ENCODE measurements at regions not wholly inside any gene's neighbourhood (a gene's known extent, or its start where the extent isn't known, plus 50 kb on each side); places are given as distances from the start of the nearest gene placed in this dataset.
"Not testable (repeated sequence)": the region's sequence is repeated elsewhere in the genome, so short reads cannot be mapped to it uniquely, and the experiment has no call there.

- peak; percentile 35 for ATAC-seq
- no peak for DNase-seq
- intact Hi-C loops (cut with micrococcal nuclease) = no loop called here
Measured at GRCh38 chr1:55816456-55817426, 601.6 kb upstream of the USP24 start.

DNA sequence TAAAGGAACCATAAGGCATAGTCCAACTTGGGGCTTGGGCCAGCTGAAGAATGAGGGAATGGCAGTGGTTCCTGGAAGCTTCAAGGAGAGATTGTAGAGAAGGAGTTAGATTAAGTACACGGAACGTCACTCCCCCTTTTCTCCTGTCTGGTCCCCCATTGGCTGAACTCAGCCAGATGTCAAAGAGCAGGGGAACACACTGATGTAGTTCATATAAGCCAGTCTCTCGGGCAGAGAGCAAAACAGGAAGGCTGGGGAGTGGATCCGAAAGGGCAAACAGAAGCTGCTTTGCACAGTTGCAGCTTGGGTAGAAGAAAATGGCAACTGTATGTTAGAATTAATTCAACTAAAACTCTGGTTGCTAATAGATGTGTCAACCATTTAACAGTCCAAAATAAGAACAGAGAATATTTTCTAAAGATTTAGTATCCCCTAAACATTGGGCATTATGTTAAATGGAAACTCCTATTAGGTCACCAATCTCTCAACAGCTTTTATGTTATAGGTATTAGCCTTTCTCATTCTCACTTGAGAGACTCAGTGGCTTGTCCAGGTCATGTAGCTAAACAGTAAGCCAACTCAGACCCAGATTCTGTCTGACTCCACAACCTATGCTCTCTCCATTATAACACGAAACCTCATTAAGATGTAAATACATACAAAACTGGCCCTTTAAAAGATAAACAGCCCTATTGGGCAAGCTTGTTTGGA lies 600.7 kb upstream of the USP24 start:
- ATAC-seq = no peak
- intact Hi-C loops (cut with micrococcal nuclease) = no loop called here
- DNase-seq = no peak

GRCh38 chr1:55814967-55815366 lies 599.8 kb upstream of the USP24 start:
- no peak for DNase-seq
- no peak for ATAC-seq
- intact Hi-C loops (cut with micrococcal nuclease) = no loop called here

- ATAC-seq = peak; percentile 85
- DNase-seq = peak; percentile 65
Measured at GRCh38 chr1:55813618-55814017, 598.5 kb upstream of the USP24 start.

DNA sequence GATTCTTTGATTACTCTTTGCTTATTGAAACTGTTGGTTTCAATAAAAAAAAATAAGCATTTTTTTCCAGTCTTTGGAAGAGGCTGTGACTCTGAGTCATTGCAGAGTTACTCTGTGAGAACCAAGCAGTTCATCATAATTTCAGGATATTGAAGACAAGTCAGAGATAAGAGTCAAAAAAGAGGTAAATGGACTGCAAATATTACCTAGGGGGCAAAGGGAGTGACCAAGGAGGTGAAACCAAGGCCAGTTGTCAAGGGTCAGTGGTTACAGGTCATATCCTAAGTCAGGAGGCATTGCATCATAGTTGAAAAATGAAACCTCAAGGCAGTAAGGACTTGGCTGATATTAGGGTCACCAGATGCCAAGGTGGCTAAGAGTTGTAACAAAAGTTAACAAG lies 597.1 kb upstream of the USP24 start:
- ATAC-seq = peak; percentile 69
- intact Hi-C loops (cut with micrococcal nuclease) = no loop called here
- DNase-seq = no peak

More at GRCh38 chr1:55813618-55814017, 598.5 kb upstream of the USP24 start:
- intact Hi-C loops (cut with micrococcal nuclease) = no loop called here

DNA sequence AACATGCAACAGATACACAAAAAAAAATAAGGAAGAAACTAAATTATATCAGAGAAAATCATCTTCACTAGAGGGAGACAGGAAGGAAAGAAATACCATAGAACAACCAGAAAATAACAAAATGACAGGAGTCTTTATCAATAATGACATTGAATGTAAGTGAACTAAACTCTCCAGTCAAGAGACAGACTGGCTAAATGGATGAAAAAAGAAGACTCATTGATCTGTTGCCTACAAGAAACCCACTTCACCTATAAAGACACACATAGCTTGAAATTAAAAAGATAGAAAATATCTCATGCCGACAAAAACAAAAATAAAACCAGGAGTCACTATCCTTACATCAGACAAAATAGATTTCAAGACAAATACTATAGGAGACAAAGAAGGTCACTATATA lies 593.1 kb upstream of the USP24 start:
- no peak for ATAC-seq
- intact Hi-C loops (cut with micrococcal nuclease) = no loop called here
- DNase-seq = no peak

- no peak for ATAC-seq
- intact Hi-C loops (cut with micrococcal nuclease) = no loop called here
- no peak for DNase-seq
Measured at GRCh38 chr1:55803429-55803828, 588.3 kb upstream of the USP24 start.

DNA sequence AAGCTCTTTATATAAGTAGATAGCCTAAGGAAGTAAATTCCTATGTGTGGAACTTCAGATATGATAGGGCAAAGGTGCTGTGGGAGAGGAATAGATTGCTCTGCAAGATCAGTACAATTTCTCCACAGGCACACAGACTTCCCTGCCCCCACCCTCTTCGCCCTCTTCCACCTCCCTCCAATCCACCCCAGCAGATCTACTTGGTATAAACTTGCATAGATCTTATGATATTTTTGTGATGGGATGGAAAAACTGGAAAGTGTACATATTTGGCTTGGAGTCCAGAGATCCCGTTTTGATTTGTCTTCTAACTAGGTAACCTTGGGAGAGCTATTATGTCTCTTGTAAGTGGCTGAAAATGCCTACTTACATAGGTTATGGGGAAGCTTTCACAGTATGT lies 586.3 kb upstream of the USP24 start:
- intact Hi-C loops (cut with micrococcal nuclease) = no loop called here
- DNase-seq (no peak), ATAC-seq (no peak)

GRCh38 chr1:55800503-55800902 lies 585.3 kb upstream of the USP24 start:
- ATAC-seq (no peak), DNase-seq (no peak)
- intact Hi-C loops (cut with micrococcal nuclease) = no loop called here

- ATAC-seq (no peak), DNase-seq (no peak)
- intact Hi-C loops (cut with micrococcal nuclease) = no loop called here
Measured at GRCh38 chr1:55793856-55794255, 578.7 kb upstream of the USP24 start.

- ATAC-seq (no peak), DNase-seq (no peak)
- intact Hi-C loops (cut with micrococcal nuclease) = no loop called here
Measured at GRCh38 chr1:55792870-55793269, 577.7 kb upstream of the USP24 start.

- DNase-seq (no peak), ATAC-seq (no peak)
- intact Hi-C loops (cut with micrococcal nuclease) = no loop called here
Measured at GRCh38 chr1:55789466-55789865, 574.3 kb upstream of the USP24 start.

DNA sequence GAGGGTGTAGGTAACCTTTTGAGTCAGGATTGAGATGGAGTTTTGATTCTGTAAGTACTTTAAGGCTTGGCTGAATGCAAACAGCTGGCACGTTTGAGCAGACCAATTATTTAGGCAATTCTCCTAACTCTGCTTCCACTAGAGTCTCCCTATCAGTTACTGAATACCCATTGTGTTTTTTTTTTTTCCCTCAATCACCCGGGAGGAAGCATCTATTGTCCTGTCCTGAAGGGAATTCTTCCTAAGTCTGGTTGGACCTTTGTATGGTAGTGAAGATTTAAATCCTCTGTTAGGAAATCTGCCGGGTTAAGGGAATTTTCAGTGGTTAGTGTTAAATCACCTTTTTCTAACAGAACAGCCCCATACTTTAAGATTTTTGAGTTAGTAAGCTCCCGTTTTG lies 571.2 kb upstream of the USP24 start:
- no peak for ATAC-seq
- DNase-seq = no peak
- intact Hi-C loops (cut with micrococcal nuclease) = no loop called here

DNA sequence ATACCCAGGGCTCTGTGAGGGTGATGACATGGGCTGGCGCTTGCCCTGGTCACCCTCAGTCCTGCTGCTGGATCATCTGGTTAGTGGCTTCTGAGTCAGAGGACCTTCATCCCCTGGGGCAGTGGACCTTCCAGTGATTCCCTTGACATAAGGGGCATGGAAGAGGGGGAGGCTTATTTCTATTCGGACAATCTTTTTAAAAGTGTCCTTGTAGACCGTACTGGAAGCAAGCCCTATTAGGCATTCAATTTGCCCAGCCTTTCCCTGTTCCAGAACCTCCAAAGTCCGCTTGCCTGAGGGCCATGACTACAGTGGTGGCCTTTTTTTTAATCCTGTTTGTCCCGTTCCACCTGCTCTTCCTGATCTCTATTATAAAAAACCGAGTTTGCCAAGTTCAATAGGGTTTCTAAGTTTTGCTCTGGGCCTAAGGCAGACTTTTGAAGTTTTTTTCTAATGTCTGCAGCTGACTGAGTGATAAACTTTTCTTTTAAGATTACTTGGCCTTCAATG lies 569.8 kb upstream of the USP24 start:
- DNase-seq; ATAC-seq; intact Hi-C loops (cut with micrococcal nuclease): not testable (repeated sequence)

GRCh38 chr1:55781944-55782482 lies 566.8 kb upstream of the USP24 start:
- ATAC-seq = peak; percentile 87
- intact Hi-C loops (cut with micrococcal nuclease) = no loop called here
- peak; percentile 28 for DNase-seq

- ATAC-seq = no peak
- no peak for DNase-seq
- intact Hi-C loops (cut with micrococcal nuclease) = no loop called here
Measured at GRCh38 chr1:55781003-55781402, 565.8 kb upstream of the USP24 start.

DNA sequence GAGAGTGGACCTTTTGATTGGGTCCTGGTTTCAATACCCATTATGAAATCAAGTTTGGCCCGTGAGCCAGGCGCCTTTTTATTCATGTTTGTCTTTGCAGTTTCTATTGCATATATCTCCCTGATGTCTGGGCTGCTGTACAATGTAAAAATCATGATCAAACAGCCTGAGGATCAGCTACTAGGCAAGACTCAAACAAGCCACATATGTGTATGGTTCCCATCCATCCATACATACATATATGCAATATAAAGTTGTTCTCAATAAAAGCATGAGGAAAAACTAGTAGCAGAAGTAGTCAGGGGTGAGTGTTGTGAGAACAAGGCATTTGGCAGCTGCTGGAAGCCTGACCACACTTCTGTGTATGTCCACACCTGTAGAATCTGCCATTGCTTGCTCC lies 562.4 kb upstream of the USP24 start:
- intact Hi-C loops (cut with micrococcal nuclease) = no loop called here
- DNase-seq (no peak), ATAC-seq (no peak)

GRCh38 chr1:55775007-55775406 lies 559.8 kb upstream of the USP24 start:
- DNase-seq = no peak
- no peak for ATAC-seq
- intact Hi-C loops (cut with micrococcal nuclease) = no loop called here

- DNase-seq = no peak
- intact Hi-C loops (cut with micrococcal nuclease) = no loop called here
- no peak for ATAC-seq
Measured at GRCh38 chr1:55774446-55774845, 559.3 kb upstream of the USP24 start.

Data from left ventricle myocardium superior (tissue), 1 donor.